Erythroblast (primary cell): ENCODE measurements at regions not wholly inside any gene's neighbourhood (a gene's known extent, or its start where the extent isn't known, plus 50 kb on each side); places are given as distances from the start of the nearest gene placed in this dataset.

Experiments used
- DNase-seq, 2 experiments: peaks; one replicate each; lab custom pipeline; 2025; lab: John Stamatoyannopoulos, UW
- GATA1 ChIP-seq: IDR thresholded peaks from 2 replicates; pipeline ENCODE4 v1.6.1; 2011; ENCODE audit warnings: low read depth, mild to moderate bottlenecking, control low read depth, low read length, moderate library complexity
- POLR2A ChIP-seq: IDR thresholded peaks from 2 replicates; pipeline ENCODE4 v1.6.1; 2011; ENCODE audit warnings: mild to moderate bottlenecking, low read length

DNA sequence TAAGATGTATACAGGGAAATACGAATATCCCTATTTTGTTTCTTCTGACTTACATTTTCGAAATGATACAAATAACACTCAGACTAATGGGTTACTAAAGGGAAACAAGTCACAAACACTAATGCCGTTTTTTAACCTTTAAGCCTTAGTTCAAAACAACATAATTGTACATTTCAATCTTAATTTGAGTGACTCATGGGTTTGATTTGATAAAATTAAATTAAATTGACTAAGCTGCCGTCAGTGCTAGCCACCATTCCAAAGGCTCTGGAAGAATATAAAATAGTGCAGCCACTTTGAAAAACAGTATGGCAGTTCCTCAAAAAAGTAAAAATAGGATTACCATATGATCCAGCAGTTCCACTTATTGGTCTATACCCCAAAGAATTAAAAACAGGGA, 133.8 kb upstream of the NT5C1B start:
- no peak for DNase-seq
- TF ChIP-seq POLR2A (no peak), GATA1 (no peak)

DNA sequence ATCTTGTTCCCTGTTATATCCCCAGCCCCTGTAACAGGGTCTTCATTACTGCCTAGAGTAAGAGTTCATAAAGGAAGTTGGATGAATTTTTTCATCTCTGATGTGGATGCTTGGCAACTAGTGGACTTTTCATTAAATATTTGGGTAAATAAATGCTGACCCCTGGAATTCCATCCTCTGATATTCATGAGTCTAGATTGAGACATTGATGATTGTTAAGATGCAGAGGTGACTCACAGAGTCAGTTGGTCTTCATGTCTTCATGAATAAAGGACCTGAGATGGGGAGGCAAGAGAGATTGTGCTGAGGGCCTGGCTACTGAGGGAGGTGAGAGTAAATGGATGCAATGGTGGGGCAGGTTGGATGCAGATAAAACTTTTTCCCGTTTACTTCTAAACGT, 132.7 kb upstream of the NT5C1B start:
- DNase-seq, result no peak
- TF ChIP-seq POLR2A (no peak), GATA1 (no peak)

DNA sequence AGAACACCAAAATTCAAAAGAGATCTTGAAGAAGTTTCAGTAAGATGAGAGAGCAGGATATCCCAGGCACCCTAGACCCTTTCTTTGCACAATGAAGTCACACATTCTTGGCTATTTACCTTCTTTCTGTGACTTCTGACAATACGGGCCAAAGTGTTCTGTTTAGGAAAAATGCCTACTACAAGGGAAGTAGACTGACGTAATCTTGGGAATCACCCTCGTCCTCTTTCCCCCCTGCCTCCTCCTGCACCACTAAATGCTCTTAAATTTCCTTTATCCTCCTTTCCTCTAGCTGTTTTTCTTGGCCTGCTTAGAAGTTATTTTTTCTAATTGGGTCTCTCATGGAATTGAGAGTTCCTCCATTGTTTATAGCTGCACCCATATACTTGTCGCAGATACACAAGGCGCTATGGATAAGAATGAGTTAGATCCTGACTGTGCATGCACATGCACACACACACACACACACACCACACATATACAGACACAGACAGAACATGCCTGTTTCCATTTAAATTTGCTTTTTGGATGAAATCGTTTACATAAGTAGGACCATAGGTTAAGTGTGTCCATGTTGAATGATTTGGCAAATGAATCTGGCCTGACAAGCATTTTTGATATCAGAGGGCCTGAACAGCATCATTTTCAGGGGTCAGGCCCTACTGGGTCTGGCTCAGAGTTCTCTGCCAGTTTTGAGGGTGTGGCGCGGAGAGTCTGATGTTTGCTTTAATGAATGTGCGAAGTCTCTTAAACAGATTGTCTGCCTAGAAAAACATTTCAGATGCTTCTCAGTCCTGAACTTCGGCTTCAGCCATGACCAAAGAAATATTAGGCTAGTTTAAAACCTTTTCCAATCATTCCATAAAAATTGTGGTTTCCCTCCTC, 131.9 kb upstream of the NT5C1B start:
- TF ChIP-seq GATA1 (no peak), POLR2A (no peak)
- DNase-seq, result no peak

DNA sequence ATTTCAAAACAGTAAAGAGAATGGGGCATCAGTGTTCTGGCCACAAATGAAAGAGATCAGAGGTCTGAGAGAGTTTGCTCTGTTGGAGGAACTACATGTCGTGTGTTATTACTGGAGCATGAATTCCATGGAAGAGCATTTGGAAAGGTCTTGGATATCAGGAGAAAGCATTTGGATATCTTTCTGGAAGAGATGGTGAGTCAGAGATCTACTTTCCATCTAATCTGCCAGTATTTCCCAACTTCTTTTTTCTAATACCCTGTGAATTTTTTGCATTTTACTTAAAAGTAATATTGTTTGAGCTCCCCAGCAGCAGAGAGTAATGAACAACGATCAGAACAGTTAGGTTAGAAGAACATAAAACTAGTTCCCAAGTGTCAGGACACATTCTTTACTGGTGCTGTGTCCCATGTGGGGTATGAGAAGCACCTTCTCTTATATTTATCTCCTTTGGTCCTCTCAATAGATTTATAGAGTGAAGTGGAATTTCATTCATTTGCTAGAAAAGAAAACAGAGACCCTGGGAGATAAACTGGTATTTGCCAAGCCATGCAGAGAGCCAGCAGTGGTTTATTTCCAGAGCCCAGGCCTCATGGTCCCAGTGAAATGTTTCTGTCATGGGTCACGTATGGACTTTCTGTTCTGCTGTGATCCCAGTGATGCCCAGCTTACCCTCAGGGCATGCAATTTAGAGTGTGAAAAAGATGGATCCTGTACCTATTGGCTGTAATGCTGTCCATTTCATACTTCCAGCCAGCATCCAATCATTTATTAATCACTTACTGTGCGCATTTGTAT, 130.8 kb upstream of the NT5C1B start:
- TF ChIP-seq POLR2A, result no peak
- no peak for TF ChIP-seq GATA1
- no peak for DNase-seq

DNA sequence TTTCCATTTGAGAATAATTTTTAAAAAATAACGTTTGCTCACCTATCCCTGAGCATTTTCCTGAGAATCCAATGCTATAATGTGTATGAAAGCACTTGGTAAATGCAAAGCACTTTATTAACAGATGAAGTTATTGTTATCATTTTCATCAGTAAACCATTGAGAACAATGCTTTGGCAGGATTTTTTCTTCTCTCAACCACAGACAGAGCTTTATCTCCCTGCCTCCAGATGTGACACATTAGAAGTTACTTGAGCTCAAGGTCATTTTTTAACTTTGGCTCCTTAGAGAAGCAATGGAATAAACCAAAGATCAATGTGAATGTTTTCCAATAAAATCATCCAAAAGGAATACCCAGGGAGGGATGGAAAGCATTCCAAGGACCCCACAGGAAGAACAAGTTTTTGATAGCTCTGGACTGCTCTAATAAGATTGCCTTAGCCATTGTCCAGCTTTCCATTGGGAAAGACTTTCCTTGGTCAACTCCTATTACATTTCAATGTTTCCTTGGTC, 118.9 kb upstream of the NT5C1B start:
- no peak for DNase-seq
- TF ChIP-seq GATA1 (no peak), POLR2A (no peak)

DNA sequence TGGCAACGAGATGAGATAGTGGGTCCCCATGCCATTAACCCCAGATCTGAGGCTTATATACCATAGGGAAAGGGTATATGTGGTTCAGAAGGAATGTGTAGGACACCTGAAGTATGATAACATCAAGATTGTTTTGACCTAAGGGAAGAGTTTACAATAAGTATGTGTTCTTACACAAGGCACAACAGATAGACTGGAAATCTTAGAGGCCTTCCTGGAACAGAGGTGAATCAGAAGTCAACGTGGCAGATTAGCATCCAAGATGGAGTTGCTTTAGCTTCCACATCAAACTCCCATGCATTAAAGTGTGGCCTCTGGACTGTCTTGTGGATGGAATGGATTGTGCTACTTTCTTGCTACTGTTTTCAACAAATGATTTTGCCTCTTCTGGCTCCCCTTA, 116.6 kb upstream of the NT5C1B start:
- no peak for DNase-seq
- TF ChIP-seq POLR2A (no peak), GATA1 (no peak)

DNA sequence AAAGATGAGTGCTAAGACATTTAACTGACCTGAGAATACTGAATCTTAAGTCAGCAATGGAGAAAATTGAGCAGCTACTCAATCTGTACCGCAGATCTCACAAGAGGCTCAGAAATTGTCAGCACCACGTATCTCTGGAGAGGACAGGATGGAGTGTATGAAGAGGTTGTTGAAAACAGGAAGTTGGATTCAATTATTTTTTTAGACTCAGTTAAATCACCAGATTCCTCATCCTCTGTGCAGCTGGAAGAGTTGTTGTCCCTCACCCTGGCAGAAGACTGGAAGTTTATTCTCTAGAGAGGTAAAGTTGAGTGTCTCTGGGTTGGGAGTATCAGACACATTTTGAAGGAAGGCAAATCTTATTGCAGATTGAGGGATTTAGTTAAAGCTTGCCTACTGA, 114.9 kb upstream of the NT5C1B start:
- no peak for DNase-seq
- no peak for TF ChIP-seq GATA1
- no peak for TF ChIP-seq POLR2A

DNA sequence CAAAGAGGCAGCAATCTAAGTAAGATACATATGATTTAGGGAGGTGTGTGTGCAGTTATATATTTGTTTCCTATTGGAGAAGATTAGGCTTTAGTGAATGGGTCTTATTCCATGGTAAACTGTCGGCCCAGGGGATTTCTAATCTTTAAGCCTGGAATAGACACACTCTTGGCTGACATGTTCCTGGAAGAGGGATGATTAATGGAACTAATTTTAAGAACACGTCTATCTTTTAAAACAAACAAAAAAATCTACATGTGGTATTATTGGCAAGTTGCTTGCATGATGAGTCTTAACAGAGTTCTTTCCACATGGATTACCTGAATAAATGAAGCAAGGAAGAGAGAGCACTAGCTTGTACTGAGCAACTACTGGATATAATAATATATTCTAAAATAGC, 114.2 kb upstream of the NT5C1B start:
- DNase-seq, result no peak
- no peak for TF ChIP-seq GATA1
- TF ChIP-seq POLR2A, result no peak

DNA sequence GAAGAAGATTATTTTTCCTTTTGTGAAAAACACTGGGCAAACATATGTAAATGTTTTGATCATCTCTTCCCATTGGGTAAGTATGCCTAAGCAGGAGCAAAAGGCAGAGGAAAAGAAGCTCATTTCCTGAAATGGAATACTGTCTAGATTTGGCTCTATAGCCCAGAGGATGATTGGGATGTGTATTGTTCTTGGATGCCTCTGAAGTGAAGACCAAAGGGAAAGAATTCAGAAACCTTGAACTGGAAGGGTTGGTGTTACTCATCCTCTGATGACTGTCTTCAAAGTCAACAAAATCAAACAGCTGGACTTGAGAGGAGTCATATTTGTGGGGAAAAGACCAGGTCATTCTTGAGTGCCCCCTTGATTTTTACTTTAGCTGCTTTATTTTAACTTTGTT, 112.6 kb upstream of the NT5C1B start:
- no peak for DNase-seq
- TF ChIP-seq POLR2A, result no peak
- no peak for TF ChIP-seq GATA1

DNA sequence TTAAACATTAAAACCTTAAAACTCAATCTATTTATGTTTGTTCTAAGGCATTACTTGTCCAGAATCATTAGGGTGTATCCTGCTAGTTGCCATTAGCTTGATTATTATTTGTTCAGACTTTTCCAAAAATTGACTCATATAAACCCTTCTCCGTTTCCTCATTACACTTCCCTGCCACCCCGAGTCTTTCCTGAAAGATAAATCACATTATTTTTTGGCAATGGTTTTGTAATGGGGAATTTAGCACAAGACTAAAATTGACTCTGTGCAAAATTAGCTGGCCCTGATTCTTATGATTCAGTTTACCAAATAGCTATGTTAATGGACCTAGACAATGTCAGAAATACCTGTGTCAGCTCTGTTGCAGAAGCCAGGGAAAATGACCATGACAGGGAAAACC, 112.2 kb upstream of the NT5C1B start:
- no peak for DNase-seq

DNA sequence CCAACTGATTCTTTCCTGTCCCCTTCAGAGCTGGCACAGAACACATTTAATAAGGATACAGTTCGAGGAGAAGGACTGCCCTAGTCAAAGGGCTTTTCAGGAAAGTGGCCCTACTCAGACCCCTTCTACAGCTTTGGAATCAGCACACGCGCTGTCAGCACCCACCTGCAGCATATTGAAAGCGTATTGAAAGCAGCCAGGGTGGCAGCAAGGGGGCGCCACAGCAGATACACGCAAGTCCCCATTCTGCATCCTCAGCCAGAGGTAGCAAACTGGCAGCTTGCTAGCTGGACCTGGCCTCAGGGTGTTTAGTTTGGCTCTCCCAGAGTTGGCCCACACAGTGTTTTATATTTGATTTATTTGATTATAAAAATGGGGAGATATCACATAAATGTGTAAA, 101.0 kb upstream of the NT5C1B start:
- peak; percentile 27 to 31 for DNase-seq
- no peak for TF ChIP-seq GATA1
- no peak for TF ChIP-seq POLR2A

More for the DNA sequence above, 112.2 kb upstream of the NT5C1B start:
- no peak for TF ChIP-seq POLR2A
- TF ChIP-seq GATA1, result no peak

DNA sequence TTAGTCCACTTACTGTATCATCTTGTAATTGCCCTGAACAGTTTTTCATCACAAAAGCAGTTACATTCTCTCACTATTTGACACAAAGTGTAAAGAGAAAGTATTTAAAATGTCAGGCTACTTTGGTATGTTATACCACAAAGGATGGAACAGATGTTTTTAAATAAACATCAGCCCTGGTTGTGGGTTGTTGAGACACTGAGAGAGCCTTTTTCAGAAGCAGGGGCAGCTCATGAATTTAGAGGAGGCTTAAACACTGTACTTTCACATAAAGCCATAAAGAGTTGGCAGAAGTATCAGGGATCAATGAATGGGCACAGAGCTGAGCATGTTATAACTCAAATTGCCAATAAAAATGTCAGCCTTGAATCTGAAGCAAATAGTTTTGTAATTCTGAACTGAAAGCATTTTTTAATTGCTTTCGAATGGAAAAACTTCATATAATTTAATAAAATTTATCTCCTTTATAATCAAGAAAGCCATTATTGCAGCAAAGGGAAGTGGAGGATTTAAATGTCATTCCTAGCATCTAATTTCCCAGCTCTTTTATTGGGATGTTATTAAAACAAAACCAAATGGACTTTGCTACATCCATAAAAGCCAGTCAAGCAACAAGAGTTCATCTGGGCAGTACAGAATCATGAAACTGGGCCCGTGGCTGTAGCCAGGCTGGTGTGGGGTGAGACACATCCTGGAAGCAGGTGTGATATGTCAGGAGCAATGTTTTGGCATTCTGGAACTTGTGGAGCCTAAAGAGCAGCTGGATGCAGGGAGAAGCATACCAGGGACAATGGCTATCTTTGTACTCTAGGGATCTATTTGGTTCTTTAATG, 95.1 kb upstream of the NT5C1B start:
- TF ChIP-seq GATA1 (no peak), POLR2A (no peak)
- no peak for DNase-seq

DNA sequence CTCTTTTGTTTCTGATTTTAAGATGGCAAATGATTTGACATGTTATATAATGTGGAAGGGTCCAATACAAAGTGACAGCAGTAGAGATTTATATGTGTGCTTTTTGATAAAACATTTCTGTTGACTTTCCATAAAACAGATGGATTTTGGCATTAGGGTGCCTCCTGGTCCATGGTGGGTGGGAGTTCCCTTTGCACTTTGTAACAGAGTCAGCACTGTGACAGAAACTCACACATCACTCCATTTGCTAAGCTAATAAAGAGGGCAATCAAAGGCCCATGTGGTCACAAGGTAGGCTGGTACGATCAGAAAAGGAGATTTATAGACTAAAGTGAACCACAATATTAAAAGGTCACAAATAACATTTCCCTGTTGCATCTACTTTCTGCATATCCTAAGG, 93.3 kb upstream of the NT5C1B start:
- TF ChIP-seq POLR2A, result no peak
- TF ChIP-seq GATA1, result no peak

DNA sequence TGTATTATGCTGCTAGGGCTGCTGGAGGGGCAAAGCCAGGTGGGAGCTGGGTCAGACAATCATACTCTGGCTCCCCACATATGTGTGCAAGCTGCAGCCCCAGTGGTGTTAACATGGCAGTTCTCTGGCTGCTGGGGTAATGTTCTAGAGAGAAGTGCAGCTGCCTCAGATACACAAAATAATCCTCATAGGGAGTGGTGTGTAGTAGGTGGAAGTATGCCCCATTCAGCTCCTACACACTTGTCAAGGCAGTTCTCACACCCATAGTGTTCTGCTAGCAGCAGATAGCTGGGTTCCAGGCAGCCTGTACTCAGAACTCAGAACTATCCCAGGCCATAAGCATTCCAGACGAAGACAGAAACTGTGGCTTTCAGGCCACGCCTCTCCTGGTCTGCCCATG, 87.9 kb upstream of the NT5C1B start:
- no peak for TF ChIP-seq POLR2A
- DNase-seq, result no peak

More for the DNA sequence above, 93.3 kb upstream of the NT5C1B start:
- DNase-seq, result no peak
